HG02610 (cell line): ENCODE measurements at regions not wholly inside any gene's neighbourhood (a gene's known extent, or its start where the extent isn't known, plus 50 kb on each side); places are given as distances from the start of the nearest gene placed in this dataset.

Source experiments
- ATAC-seq: cut with Tn5 transposase; IDR thresholded peaks from one replicate; pipeline ENCODE4 v1.9.1; 2021; ENCODE audit warnings: mild to moderate bottlenecking, moderate library complexity; ENCODE audit not compliant: unreplicated experiment

GRCh38 chr4:100970414-100970813 is 376.9 kb downstream of the PPP3CA start:
- ATAC-seq = no peak

- no peak for ATAC-seq
These were observed 377.4 kb downstream of the PPP3CA start for GRCh38 chr4:100969925-100970324.

GRCh38 chr4:100968046-100968445 is 379.3 kb downstream of the PPP3CA start:
- no peak for ATAC-seq

- no peak for ATAC-seq
These were observed 383.7 kb downstream of the PPP3CA start for GRCh38 chr4:100963627-100964026.

GRCh38 chr4:100962698-100963097 is 384.6 kb downstream of the PPP3CA start:
- peak; percentile 80 for ATAC-seq

- no peak for ATAC-seq
These were observed 387.1 kb downstream of the PPP3CA start for GRCh38 chr4:100960232-100960631.

GRCh38 chr4:100954046-100954445 is 393.3 kb downstream of the PPP3CA start:
- no peak for ATAC-seq

GRCh38 chr4:100953616-100954015 is 393.7 kb downstream of the PPP3CA start:
- no peak for ATAC-seq

- no peak for ATAC-seq
These were observed 394.7 kb downstream of the PPP3CA start for GRCh38 chr4:100952590-100952989.

- no peak for ATAC-seq
These were observed 397.9 kb downstream of the PPP3CA start for GRCh38 chr4:100949350-100949935.

- no peak for ATAC-seq
These were observed 398.4 kb downstream of the PPP3CA start for GRCh38 chr4:100948911-100949310.

- no peak for ATAC-seq
These were observed 401.5 kb downstream of the PPP3CA start for GRCh38 chr4:100945789-100946188.

GRCh38 chr4:100938698-100939097 is 408.6 kb downstream of the PPP3CA start:
- no peak for ATAC-seq

GRCh38 chr4:100936661-100937375 is 410.5 kb downstream of the PPP3CA start:
- no peak for ATAC-seq

- no peak for ATAC-seq
These were observed 412.2 kb downstream of the PPP3CA start for GRCh38 chr4:100935090-100935489.

- ATAC-seq = no peak
These were observed 413.7 kb downstream of the PPP3CA start for GRCh38 chr4:100933628-100934027.

GRCh38 chr4:100929758-100930157 is 411.9 kb upstream of the EMCN start:
- ATAC-seq = no peak

GRCh38 chr4:100929135-100929534 is 411.3 kb upstream of the EMCN start:
- ATAC-seq = no peak

- no peak for ATAC-seq
These were observed 408.4 kb upstream of the EMCN start for GRCh38 chr4:100926039-100926717.

GRCh38 chr4:100913685-100914084 is 395.9 kb upstream of the EMCN start:
- ATAC-seq = no peak

GRCh38 chr4:100908540-100908939 is 390.7 kb upstream of the EMCN start:
- ATAC-seq = no peak
